Activated naive CD4-positive, alpha-beta T cell treated with anti-CD3 and anti-CD28 coated beads, Interleukin-2, amount 10 ng/mL, durations not matched to agents 7 days and 5 days (primary cell): ENCODE measurements at regions not wholly inside any gene's neighbourhood (a gene's known extent, or its start where the extent isn't known, plus 50 kb on each side); places are given as distances from the start of the nearest gene placed in this dataset.
"Not testable (repeated sequence)": the region's sequence is repeated elsewhere in the genome, so short reads cannot be mapped to it uniquely, and the experiment has no call there.

Source experiments
- CTCF ChIA-PET: fragments of 350-600 bp; sonication (Branson Sonifier 250); formaldehyde crosslinking; loops from one replicate; lab custom pipeline; 2021; ENCODE audit warnings: antibody characterized with exemption; lab: Charles Lee
- DNase-seq: peaks from one replicate; pipeline ENCODE4 v3.0.0-alpha.2; 2020
- H3K27ac Mint-ChIP-seq: one replicate; pipeline ENCODE4 v1.8.0; 2021; ENCODE audit warnings: mild to moderate bottlenecking, moderate library complexity, mixed read lengths
- H3K27me3 Mint-ChIP-seq: one replicate; pipeline ENCODE4 v1.8.0; 2021; ENCODE audit warnings: mild to moderate bottlenecking, mixed read lengths
- H3K36me3 Mint-ChIP-seq: one replicate; pipeline ENCODE4 v1.8.0; 2021; ENCODE audit warnings: mixed read lengths
- H3K4me1 Mint-ChIP-seq: one replicate; pipeline ENCODE4 v1.8.0; 2021; ENCODE audit warnings: mixed read lengths
- H3K4me3 Mint-ChIP-seq: one replicate; pipeline ENCODE4 v1.8.0; 2021; ENCODE audit warnings: mild to moderate bottlenecking, moderate library complexity, mixed read lengths
- H3K9me3 Mint-ChIP-seq: one replicate; pipeline ENCODE4 v1.8.0; 2021; ENCODE audit warnings: mixed read lengths

- CTCF ChIA-PET: no interaction called here
- Mint-ChIP-seq H3K9me3 (peaks cover 9% of the 10 kb centered on the region), H3K36me3 (no peaks in the 10 kb centered on the region), H3K27ac (no peak overlapping the region), H3K27me3 (no peaks in the 10 kb centered on the region), H3K4me3 (no peak overlapping the region), H3K4me1 (no peaks in the 10 kb centered on the region)
- DNase-seq: no peak
Measured at GRCh38 chr14:84071061-84071460, 1458.9 kb upstream of the FLRT2 start.

DNA sequence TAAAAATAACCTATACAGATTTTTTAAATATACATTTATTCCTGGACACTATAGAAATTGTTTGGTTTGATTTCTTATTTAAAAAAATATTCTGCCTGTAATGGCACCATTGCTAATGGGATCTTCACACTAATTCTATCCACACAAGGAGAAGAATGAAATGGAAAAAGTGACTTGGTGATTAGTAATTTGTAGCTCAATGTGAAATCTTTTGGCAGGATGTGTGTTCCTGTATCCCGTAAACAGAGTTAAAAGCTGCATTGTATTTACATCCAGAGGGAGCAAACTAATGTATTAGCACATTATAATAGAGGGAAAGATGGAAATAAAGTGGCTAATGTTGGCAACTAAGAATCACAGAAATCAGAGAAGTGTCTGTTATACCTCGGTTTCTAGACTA lies 1455.3 kb upstream of the FLRT2 start:
- Mint-ChIP-seq H3K4me1 (no peaks in the 10 kb centered on the region), H3K27me3 (no peaks in the 10 kb centered on the region), H3K27ac (no peak overlapping the region), H3K4me3 (no peak overlapping the region), H3K9me3 (peaks cover 6% of the 10 kb centered on the region), H3K36me3 (no peaks in the 10 kb centered on the region)
- DNase-seq: no peak
- CTCF ChIA-PET: no interaction called here

GRCh38 chr14:84080944-84081343 lies 1449.0 kb upstream of the FLRT2 start:
- no peaks in the 10 kb centered on the region for H3K4me1 Mint-ChIP-seq
- CTCF ChIA-PET: no interaction called here
- no peaks in the 10 kb centered on the region for H3K27me3 Mint-ChIP-seq
- DNase-seq: no peak
- no peaks in the 10 kb centered on the region for H3K36me3 Mint-ChIP-seq
- no peak overlapping the region for H3K27ac Mint-ChIP-seq
- H3K4me3 Mint-ChIP-seq: no peak overlapping the region
- H3K9me3 Mint-ChIP-seq: peaks cover 17% of the 10 kb centered on the region

- Mint-ChIP-seq H3K27ac (no peak overlapping the region), H3K27me3 (no peaks in the 10 kb centered on the region), H3K4me1 (no peaks in the 10 kb centered on the region), H3K36me3 (no peaks in the 10 kb centered on the region), H3K4me3 (no peak overlapping the region), H3K9me3 (peaks cover 22% of the 10 kb centered on the region)
- DNase-seq: no peak
- CTCF ChIA-PET: no interaction called here
Measured at GRCh38 chr14:84084056-84084630, 1445.8 kb upstream of the FLRT2 start.

DNA sequence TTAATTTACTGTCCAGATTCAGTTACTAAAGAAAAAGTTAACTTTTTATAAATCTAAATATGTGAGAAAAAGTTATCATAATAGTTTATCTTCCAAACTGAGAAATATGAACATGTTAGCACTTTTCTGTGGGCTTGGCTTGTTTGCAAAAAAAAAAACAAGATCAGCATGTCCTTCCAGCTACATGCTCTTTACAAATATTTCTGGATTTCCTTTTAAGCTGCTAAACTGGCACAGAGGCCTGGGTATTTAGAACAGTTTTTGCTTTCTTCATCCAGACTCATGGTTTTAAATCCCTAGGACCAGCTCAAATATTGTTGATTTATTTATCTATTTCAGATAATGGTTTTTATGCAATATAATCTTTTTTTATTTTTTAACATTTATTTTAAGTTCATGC lies 1444.5 kb upstream of the FLRT2 start:
- CTCF ChIA-PET: no interaction called here

DNA sequence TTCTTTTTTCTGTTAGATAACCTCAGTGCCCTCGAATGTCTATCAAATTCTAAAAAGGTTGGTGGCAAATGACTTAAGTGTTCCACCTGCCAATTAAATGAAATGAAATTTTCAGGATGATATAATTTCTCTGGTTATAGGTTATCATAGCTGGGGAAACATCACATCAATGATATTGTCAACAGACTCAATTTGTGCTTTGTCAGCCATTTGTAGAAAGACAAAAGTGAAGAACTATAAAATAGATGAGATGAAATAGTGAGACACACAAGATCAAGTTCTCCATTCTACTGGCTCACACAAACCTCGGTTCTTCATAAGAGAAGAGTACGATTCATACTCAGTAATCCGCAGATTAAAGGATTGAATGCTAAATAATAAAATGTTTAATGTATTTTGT lies 1443.2 kb upstream of the FLRT2 start:
- Mint-ChIP-seq H3K4me1 (no peaks in the 10 kb centered on the region), H3K4me3 (no peak overlapping the region)

More for the DNA sequence above, 1444.5 kb upstream of the FLRT2 start:
- Mint-ChIP-seq H3K27me3 (no peaks in the 10 kb centered on the region), H3K4me1 (no peaks in the 10 kb centered on the region), H3K27ac (no peak overlapping the region), H3K9me3 (peaks cover 22% of the 10 kb centered on the region), H3K36me3 (no peaks in the 10 kb centered on the region), H3K4me3 (no peak overlapping the region)
- no peak for DNase-seq

GRCh38 chr14:84087986-84088531 lies 1441.9 kb upstream of the FLRT2 start:
- no peaks in the 10 kb centered on the region for H3K36me3 Mint-ChIP-seq
- no peak overlapping the region for H3K4me3 Mint-ChIP-seq
- no peaks in the 10 kb centered on the region for H3K27me3 Mint-ChIP-seq
- H3K27ac Mint-ChIP-seq: no peak overlapping the region
- H3K9me3 Mint-ChIP-seq: peaks cover 11% of the 10 kb centered on the region
- CTCF ChIA-PET: no interaction called here
- H3K4me1 Mint-ChIP-seq: no peaks in the 10 kb centered on the region
- no peak for DNase-seq

More for the DNA sequence above, 1443.2 kb upstream of the FLRT2 start:
- CTCF ChIA-PET: no interaction called here
- no peak for DNase-seq
- H3K27ac Mint-ChIP-seq: no peak overlapping the region
- H3K27me3 Mint-ChIP-seq: no peaks in the 10 kb centered on the region
- H3K9me3 Mint-ChIP-seq: peaks cover 15% of the 10 kb centered on the region
- no peaks in the 10 kb centered on the region for H3K36me3 Mint-ChIP-seq

DNA sequence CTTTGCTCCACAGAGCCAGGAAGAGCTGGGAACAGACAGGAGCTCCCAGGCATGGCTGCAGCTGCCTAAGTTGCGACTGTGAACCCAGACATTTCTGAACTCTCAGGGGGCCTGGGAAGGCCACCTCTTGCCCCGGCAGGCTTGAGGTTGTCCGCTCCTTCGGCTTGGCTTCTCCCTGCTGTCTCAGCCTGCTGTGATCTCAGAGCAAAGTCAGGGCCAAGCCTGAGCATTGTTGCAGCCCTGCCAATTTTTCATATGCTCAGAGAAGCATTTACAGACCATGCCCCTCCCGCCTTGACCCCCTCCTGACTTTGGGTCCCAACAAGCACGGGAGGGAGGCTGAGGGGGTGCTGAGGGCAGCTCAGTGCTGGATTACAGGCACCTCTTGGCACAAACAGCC lies 1439.1 kb upstream of the FLRT2 start:
- CTCF ChIA-PET: no interaction called here
- Mint-ChIP-seq H3K27ac (no peak overlapping the region), H3K27me3 (no peaks in the 10 kb centered on the region), H3K4me1 (no peaks in the 10 kb centered on the region), H3K9me3 (peaks cover 8% of the 10 kb centered on the region), H3K36me3 (no peaks in the 10 kb centered on the region), H3K4me3 (no peak overlapping the region)
- DNase-seq: no peak

- Mint-ChIP-seq H3K27me3 (no peaks in the 10 kb centered on the region), H3K4me3 (no peak overlapping the region), H3K27ac (no peak overlapping the region), H3K36me3 (no peaks in the 10 kb centered on the region), H3K4me1 (no peaks in the 10 kb centered on the region), H3K9me3 (peaks cover 9% of the 10 kb centered on the region)
- CTCF ChIA-PET: no interaction called here
- DNase-seq: no peak
Measured at GRCh38 chr14:84095681-84096080, 1434.3 kb upstream of the FLRT2 start.

DNA sequence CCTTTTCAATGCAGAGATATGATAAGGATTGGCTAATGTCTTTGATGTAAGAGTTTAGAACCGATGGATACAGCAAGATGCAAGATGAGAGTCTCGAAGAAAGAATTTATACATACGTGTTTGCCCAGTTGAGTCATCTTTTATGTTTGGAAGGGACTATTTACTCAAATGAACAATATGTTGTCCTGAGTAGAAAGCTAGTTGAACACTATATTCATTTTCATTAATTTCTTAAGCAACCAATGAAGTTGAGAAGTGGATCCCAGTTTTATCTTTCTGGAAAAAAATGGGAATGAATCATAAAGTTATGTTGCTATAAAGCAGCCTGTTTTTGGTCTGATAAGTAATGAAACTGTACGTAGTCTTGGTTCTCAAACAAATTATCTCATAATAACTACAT lies 1431.7 kb upstream of the FLRT2 start:
- no peak for DNase-seq
- Mint-ChIP-seq H3K27me3 (no peaks in the 10 kb centered on the region), H3K4me1 (no peaks in the 10 kb centered on the region), H3K4me3 (no peak overlapping the region), H3K36me3 (no peaks in the 10 kb centered on the region), H3K9me3 (peaks cover 17% of the 10 kb centered on the region), H3K27ac (no peak overlapping the region)
- CTCF ChIA-PET: no interaction called here

GRCh38 chr14:84099560-84099959 lies 1430.4 kb upstream of the FLRT2 start:
- H3K4me3 Mint-ChIP-seq, H3K27ac Mint-ChIP-seq, H3K36me3 Mint-ChIP-seq, H3K4me1 Mint-ChIP-seq, CTCF ChIA-PET, DNase-seq, H3K27me3 Mint-ChIP-seq: not testable (repeated sequence)
- H3K9me3 Mint-ChIP-seq: peaks cover 19% of the 10 kb centered on the region

DNA sequence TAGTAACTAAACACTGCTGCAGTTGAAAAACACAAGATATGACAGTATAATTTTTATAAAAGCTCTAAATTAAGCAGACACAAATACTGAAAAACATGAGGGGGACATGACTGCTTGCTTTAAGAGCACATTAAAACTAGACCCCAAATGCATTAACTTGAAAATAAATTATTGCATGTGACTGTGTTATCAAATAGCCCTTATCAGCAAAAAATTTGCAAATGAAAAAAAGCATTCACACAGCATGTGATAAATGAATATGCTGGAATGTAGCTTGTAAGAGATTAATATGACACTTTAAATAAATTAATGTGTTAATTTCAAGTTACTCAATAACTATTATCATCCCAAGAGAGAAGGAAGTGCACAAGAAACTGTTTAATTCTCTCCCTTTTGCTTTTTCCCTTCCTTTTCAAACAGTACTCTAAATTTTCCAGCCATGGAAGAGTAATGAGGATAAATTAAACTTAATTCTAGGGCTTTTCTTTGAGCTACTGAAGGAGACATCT lies 1422.1 kb upstream of the FLRT2 start:
- CTCF ChIA-PET: no interaction called here
- H3K9me3 Mint-ChIP-seq: peaks cover 9% of the 10 kb centered on the region
- H3K36me3 Mint-ChIP-seq: no peaks in the 10 kb centered on the region
- H3K27ac Mint-ChIP-seq: no peak overlapping the region
- no peaks in the 10 kb centered on the region for H3K27me3 Mint-ChIP-seq
- H3K4me3 Mint-ChIP-seq: no peak overlapping the region
- H3K4me1 Mint-ChIP-seq: no peaks in the 10 kb centered on the region
- DNase-seq: no peak

- no peak overlapping the region for H3K4me3 Mint-ChIP-seq
- H3K36me3 Mint-ChIP-seq: no peaks in the 10 kb centered on the region
- H3K27me3 Mint-ChIP-seq: no peaks in the 10 kb centered on the region
- H3K27ac Mint-ChIP-seq: no peak overlapping the region
- no peaks in the 10 kb centered on the region for H3K4me1 Mint-ChIP-seq
- CTCF ChIA-PET: no interaction called here
- no peak for DNase-seq
- peaks cover 9% of the 10 kb centered on the region for H3K9me3 Mint-ChIP-seq
Measured at GRCh38 chr14:84108746-84109457, 1421.0 kb upstream of the FLRT2 start.

GRCh38 chr14:84112589-84112988 lies 1417.4 kb upstream of the FLRT2 start:
- Mint-ChIP-seq H3K27ac (no peak overlapping the region), H3K27me3 (no peaks in the 10 kb centered on the region), H3K9me3 (peaks cover 18% of the 10 kb centered on the region), H3K4me1 (no peaks in the 10 kb centered on the region), H3K4me3 (no peak overlapping the region), H3K36me3 (no peaks in the 10 kb centered on the region)
- no peak for DNase-seq
- CTCF ChIA-PET: no interaction called here

GRCh38 chr14:84125676-84126075 lies 1404.3 kb upstream of the FLRT2 start:
- no peaks in the 10 kb centered on the region for H3K27me3 Mint-ChIP-seq
- no peak for DNase-seq
- H3K36me3 Mint-ChIP-seq: no peaks in the 10 kb centered on the region
- H3K27ac Mint-ChIP-seq: no peak overlapping the region
- CTCF ChIA-PET: no interaction called here
- no peaks in the 10 kb centered on the region for H3K4me1 Mint-ChIP-seq
- no peak overlapping the region for H3K4me3 Mint-ChIP-seq
- H3K9me3 Mint-ChIP-seq: no peaks in the 10 kb centered on the region
